RPMI8226 (cell line): ENCODE measurements at regions not wholly inside any gene's neighbourhood (a gene's known extent, or its start where the extent isn't known, plus 50 kb on each side); places are given as distances from the start of the nearest gene placed in this dataset.

Source experiments
- DNase-seq: peaks from one replicate; pipeline ENCODE4 v3.0.0-alpha.2; 2015

GRCh38 chr4:8672486-8672885, 79.9 kb downstream of the CPZ start:
- DNase-seq = no peak

DNA sequence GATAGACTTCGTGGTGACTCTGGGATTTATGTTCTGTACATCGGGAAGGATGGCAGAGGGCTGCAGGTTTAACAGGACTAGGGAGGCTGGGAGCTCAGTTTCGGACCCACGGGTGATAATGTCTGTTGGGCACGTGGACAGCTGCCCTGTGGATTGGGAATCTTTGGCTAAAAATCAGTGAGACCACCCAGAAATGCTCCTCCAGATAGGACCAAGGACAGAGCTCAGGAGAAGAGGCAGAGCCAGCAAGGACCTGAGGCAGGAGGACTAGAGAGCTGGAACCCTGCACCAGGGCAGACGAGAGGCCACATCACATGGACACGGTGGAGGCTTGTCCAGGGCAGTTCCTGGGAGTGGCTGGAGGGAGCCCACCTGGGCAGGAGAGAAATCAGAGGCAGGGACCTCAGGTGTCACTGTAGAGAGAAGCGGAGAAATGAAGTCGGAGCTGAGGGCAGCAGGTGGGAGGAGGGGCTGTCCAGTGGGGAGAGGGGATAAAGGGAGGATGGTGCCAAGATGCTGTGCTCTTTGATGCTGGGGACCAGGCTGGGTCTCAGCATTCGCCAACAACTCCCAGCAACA, 79.2 kb downstream of the CPZ start:
- DNase-seq = no peak
